ENCODE measurements at regions not wholly inside any gene's neighbourhood (a gene's known extent, or its start where the extent isn't known, plus 50 kb on each side); places are given as distances from the start of the nearest gene placed in this dataset.

DNA sequence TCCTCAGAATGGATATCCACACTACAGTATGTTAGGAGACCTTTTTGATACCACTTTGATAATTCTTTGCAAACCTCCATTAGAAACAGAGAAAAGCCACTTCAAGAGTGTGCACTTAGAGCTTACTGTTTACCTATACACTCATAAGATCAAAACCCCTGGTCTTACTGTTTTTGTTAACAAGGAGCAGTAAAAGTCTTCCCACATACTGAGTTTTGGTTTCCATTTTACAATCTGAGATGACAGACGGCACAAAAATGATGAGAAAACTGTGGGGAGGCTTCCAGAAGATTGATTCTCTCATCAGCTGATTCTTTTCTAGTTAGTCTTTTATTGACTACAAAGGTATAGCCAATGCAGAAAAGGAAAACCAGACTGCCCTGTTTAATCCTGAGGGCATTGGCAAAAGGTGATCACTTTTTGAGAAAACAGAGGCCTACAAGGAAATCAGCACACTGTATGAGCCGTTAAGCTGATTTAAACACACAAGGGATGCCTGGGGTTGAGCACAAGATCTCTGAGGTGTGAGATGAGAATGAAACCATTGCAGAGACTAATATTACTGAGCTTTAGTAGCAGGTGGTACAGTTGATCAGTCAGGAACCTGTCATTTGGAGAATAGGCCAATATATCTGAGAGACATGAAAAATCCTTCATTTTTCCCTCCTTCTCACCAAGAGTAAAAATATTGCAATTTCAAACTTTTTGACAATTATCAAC lies 368.6 kb downstream of the GRB14 start:
- TF ChIP-seq CTCF (IDR thresholded peaks at IDR 0.05 in 8 of 11, conservative IDR thresholded peaks at IDR 0.05 in 3 of 11), result no peak
- no peak for TF ChIP-seq POLR2A (IDR thresholded peaks at IDR 0.05)

Data from spleen (tissue), 7 donors.